CD4-positive, alpha-beta T cell treated with Interferon alpha-2 for 1 hour (primary cell): ENCODE measurements at regions not wholly inside any gene's neighbourhood (a gene's known extent, or its start where the extent isn't known, plus 50 kb on each side); places are given as distances from the start of the nearest gene placed in this dataset.
"Not testable (repeated sequence)": the region's sequence is repeated elsewhere in the genome, so short reads cannot be mapped to it uniquely, and the experiment has no call there.

Source experiments
- DNase-seq, 2 donors: peaks; one replicate each; pipeline ENCODE4 v3.0.0-alpha.2; 2020 to 2022

GRCh38 chr12:59131462-59131861 lies 211.2 kb upstream of the LRIG3 start:
- DNase-seq, result no peak

GRCh38 chr12:59122784-59123183 lies 202.5 kb upstream of the LRIG3 start:
- DNase-seq, result no peak

GRCh38 chr12:59121451-59121850 lies 201.1 kb upstream of the LRIG3 start:
- DNase-seq, result no peak

GRCh38 chr12:59119676-59120075 lies 199.4 kb upstream of the LRIG3 start:
- DNase-seq, result no peak

- no peak for DNase-seq
Measured at GRCh38 chr12:59118356-59118755, 198.1 kb upstream of the LRIG3 start.

- DNase-seq, result no peak
Measured at GRCh38 chr12:59115995-59116394, 195.7 kb upstream of the LRIG3 start.

GRCh38 chr12:59115526-59115925 lies 195.2 kb upstream of the LRIG3 start:
- DNase-seq, result no peak

GRCh38 chr12:59113831-59114615 lies 193.7 kb upstream of the LRIG3 start:
- DNase-seq, result peak in 1 of 2 donors; percentile 36

GRCh38 chr12:59111851-59112250 lies 191.5 kb upstream of the LRIG3 start:
- no peak for DNase-seq

- DNase-seq, result not testable (repeated sequence)
Measured at GRCh38 chr12:59108516-59108915, 188.2 kb upstream of the LRIG3 start.

GRCh38 chr12:59100585-59100984 lies 180.3 kb upstream of the LRIG3 start:
- DNase-seq, result no peak

- no peak for DNase-seq
Measured at GRCh38 chr12:59097876-59098275, 177.6 kb upstream of the LRIG3 start.

- no peak for DNase-seq
Measured at GRCh38 chr12:59096246-59096645, 175.9 kb upstream of the LRIG3 start.

- DNase-seq, result no peak
Measured at GRCh38 chr12:59093073-59093772, 172.9 kb upstream of the LRIG3 start.

- no peak for DNase-seq
Measured at GRCh38 chr12:59088673-59089072, 168.4 kb upstream of the LRIG3 start.

GRCh38 chr12:59087691-59088090 lies 167.4 kb upstream of the LRIG3 start:
- DNase-seq, result no peak

GRCh38 chr12:59087077-59087673 lies 166.9 kb upstream of the LRIG3 start:
- DNase-seq, result no peak

GRCh38 chr12:59086126-59086525 lies 165.8 kb upstream of the LRIG3 start:
- no peak for DNase-seq

- DNase-seq, result no peak
Measured at GRCh38 chr12:59085690-59086089, 165.4 kb upstream of the LRIG3 start.

- DNase-seq, result no peak
Measured at GRCh38 chr12:59084511-59085375, 164.4 kb upstream of the LRIG3 start.

GRCh38 chr12:59082952-59083351 lies 162.6 kb upstream of the LRIG3 start:
- DNase-seq, result no peak

- DNase-seq, result no peak
Measured at GRCh38 chr12:59080101-59080500, 159.8 kb upstream of the LRIG3 start.

- DNase-seq, result no peak
Measured at GRCh38 chr12:59079472-59079871, 159.2 kb upstream of the LRIG3 start.
